ENCODE measurements at regions not wholly inside any gene's neighbourhood (a gene's known extent, or its start where the extent isn't known, plus 50 kb on each side); places are given as distances from the start of the nearest gene placed in this dataset.

- TF ChIP-seq POLR2AphosphoS5 (IDR thresholded peaks at IDR 0.05; ENCODE audit: borderline replicate concordance, low read depth, low read length) (no peak), EZH2 (IDR thresholded peaks at IDR 0.05) (no peak), FOXP2 (optimal IDR thresholded peaks at IDR 0.05; ENCODE audit: control extremely low read depth, extremely low read length, insufficient read depth) (no peak)
Observed at GRCh38 chr13:86476656-86477055, 677.4 kb upstream of the SLITRK6 start.

Measured in SK-N-MC (cell line).